HEK293T (cell line): ENCODE measurements at regions not wholly inside any gene's neighbourhood (a gene's known extent, or its start where the extent isn't known, plus 50 kb on each side); places are given as distances from the start of the nearest gene placed in this dataset.

Source experiments
- L3MBTL2 ChIP-seq: fragments of 450-650 bp; conservative IDR thresholded peaks from 2 replicates; pipeline ENCODE4 v1.6.1; 2016; ENCODE audit warnings: mild to moderate bottlenecking
- SP1 ChIP-seq: fragments of 450-650 bp; IDR thresholded peaks from 2 replicates; pipeline ENCODE4 v1.6.1; 2017
- SUZ12 ChIP-seq: fragments of 450-650 bp; IDR thresholded peaks from 2 replicates; pipeline ENCODE4 v1.6.1; 2016; ENCODE audit warnings: mild to moderate bottlenecking
- TARDBP ChIP-seq: fragments of 450-650 bp; IDR thresholded peaks from 2 replicates; pipeline ENCODE4 v1.6.1; 2016
- ZNF384 ChIP-seq: fragments of 450-650 bp; IDR thresholded peaks from 2 replicates; pipeline ENCODE4 v1.6.1; 2016

- TF ChIP-seq SUZ12: no peak
- TF ChIP-seq TARDBP: no peak
- TF ChIP-seq SP1: no peak
- TF ChIP-seq ZNF384: no peak
- no peak for TF ChIP-seq L3MBTL2
Observed at GRCh38 chr9:79980432-79980831, 408.7 kb downstream of the TLE4 start.
